ENCODE measurements at regions not wholly inside any gene's neighbourhood (a gene's known extent, or its start where the extent isn't known, plus 50 kb on each side); places are given as distances from the start of the nearest gene placed in this dataset.
"Not testable (repeated sequence)": the region's sequence is repeated elsewhere in the genome, so short reads cannot be mapped to it uniquely, and the experiment has no call there.

GRCh38 chr9:61817127-61817705 lies 627.4 kb downstream of the SPATA31A7 start:
- not testable (repeated sequence) for DNase-seq (ENCODE audit: low read depth in 2 of 2, low spot score in 1 of 2)

GRCh38 chr9:61853624-61854259 lies 663.9 kb downstream of the SPATA31A7 start:
- DNase-seq (ENCODE audit: low read depth in 2 of 2, low spot score in 1 of 2): peak; percentile 78 to 81

GRCh38 chr9:61854260-61854640 lies 664.4 kb downstream of the SPATA31A7 start:
- DNase-seq (ENCODE audit: low read depth in 2 of 2, low spot score in 1 of 2): not testable (repeated sequence)

- DNase-seq (ENCODE audit: low read depth in 2 of 2, low spot score in 1 of 2): not testable (repeated sequence)
Measured at GRCh38 chr9:61856283-61856682, 666.4 kb downstream of the SPATA31A7 start.

GRCh38 chr9:61856858-61857453 lies 667.1 kb downstream of the SPATA31A7 start:
- DNase-seq (ENCODE audit: low read depth in 2 of 2, low spot score in 1 of 2): not testable (repeated sequence)

- DNase-seq (ENCODE audit: low read depth in 2 of 2, low spot score in 1 of 2): not testable (repeated sequence)
Measured at GRCh38 chr9:61857709-61858351, 668.0 kb downstream of the SPATA31A7 start.

- peak; percentile 28 to 63 for DNase-seq (ENCODE audit: low read depth in 2 of 2, low spot score in 1 of 2)
Measured at GRCh38 chr9:61862431-61862971, 672.7 kb downstream of the SPATA31A7 start.

GRCh38 chr9:61864463-61864862 lies 674.6 kb downstream of the SPATA31A7 start:
- DNase-seq (ENCODE audit: low read depth in 2 of 2, low spot score in 1 of 2): not testable (repeated sequence)

- not testable (repeated sequence) for DNase-seq (ENCODE audit: low read depth in 2 of 2, low spot score in 1 of 2)
Measured at GRCh38 chr9:61868965-61869364, 679.1 kb downstream of the SPATA31A7 start.

GRCh38 chr9:61872329-61872728 lies 682.5 kb downstream of the SPATA31A7 start:
- not testable (repeated sequence) for DNase-seq (ENCODE audit: low read depth in 2 of 2, low spot score in 1 of 2)

All from stimulated activated CD8-positive, alpha-beta memory T cell treated with anti-CD3 and anti-CD28 coated beads, Interleukin-4, amount 100 ng/mL, for 4 hours (primary cell).